Fibroblast of lung (primary cell): ENCODE measurements at regions not wholly inside any gene's neighbourhood (a gene's known extent, or its start where the extent isn't known, plus 50 kb on each side); places are given as distances from the start of the nearest gene placed in this dataset.

ENCODE experiments used
- EZH2 ChIP-seq: IDR thresholded peaks from 2 replicates; pipeline ENCODE4 v1.5.1; 2012; ENCODE audit warnings: low read length, control low read depth, mild to moderate bottlenecking; ENCODE audit errors: missing control alignments
- TF ChIP-seq, protein P1 (sequence below), 2 donors: IDR thresholded peaks in 1 of 2; conservative IDR thresholded peaks in 1 of 2; 1 replicate in 1 of 2; 2 replicates in 1 of 2; pipeline ENCODE4 v1.5.1; 2011 to 2012; ENCODE audit warnings: low read length in 2 of 2, control low read depth in 1 of 2, inconsistent platforms in 1 of 2, low read depth in 1 of 2, mild to moderate bottlenecking in 1 of 2

DNA sequence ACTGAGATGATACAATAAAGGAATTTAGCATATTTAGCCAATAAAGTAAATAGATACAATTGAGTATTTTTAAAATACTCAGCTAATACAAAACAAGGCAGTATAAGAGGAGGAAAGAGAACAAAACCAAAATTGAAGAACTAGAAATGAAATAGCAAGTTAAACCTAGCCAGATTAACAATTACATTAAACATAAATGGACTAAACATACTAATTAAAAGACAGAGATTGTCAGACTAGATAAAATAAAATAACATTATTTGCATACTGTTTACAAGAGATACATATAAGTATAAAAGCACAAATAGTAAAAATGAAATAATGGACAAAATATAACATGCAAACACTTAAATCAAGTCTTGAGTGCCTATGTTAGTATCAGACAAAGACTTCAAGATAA, 517.7 kb upstream of the PHF14 start:
- TF ChIP-seq, protein P1, sequence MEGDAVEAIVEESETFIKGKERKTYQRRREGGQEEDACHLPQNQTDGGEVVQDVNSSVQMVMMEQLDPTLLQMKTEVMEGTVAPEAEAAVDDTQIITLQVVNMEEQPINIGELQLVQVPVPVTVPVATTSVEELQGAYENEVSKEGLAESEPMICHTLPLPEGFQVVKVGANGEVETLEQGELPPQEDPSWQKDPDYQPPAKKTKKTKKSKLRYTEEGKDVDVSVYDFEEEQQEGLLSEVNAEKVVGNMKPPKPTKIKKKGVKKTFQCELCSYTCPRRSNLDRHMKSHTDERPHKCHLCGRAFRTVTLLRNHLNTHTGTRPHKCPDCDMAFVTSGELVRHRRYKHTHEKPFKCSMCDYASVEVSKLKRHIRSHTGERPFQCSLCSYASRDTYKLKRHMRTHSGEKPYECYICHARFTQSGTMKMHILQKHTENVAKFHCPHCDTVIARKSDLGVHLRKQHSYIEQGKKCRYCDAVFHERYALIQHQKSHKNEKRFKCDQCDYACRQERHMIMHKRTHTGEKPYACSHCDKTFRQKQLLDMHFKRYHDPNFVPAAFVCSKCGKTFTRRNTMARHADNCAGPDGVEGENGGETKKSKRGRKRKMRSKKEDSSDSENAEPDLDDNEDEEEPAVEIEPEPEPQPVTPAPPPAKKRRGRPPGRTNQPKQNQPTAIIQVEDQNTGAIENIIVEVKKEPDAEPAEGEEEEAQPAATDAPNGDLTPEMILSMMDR (conservative IDR thresholded peaks at IDR 0.05 in 1 of 2, IDR thresholded peaks at IDR 0.05 in 1 of 2; ENCODE audit: low read depth in 1 of 2, low read length in 2 of 2), result no peak
- no peak for TF ChIP-seq EZH2
